Omental fat pad (tissue), 3 donors: ENCODE measurements at regions not wholly inside any gene's neighbourhood (a gene's known extent, or its start where the extent isn't known, plus 50 kb on each side); places are given as distances from the start of the nearest gene placed in this dataset.
"Not testable (repeated sequence)": the region's sequence is repeated elsewhere in the genome, so short reads cannot be mapped to it uniquely, and the experiment has no call there.

Experiments
- ATAC-seq: fragments of 150-250 bp; one replicate; pipeline ENCODE4 v1.9.1; 2016; ENCODE audit warnings: mild to moderate bottlenecking, moderate library complexity; ENCODE audit not compliant: low FRiP score
- DNase-seq: peaks from one replicate; pipeline ENCODE4 v3.0.0-alpha.2; 2019; ENCODE audit warnings: low spot score
- TF ChIP-seq, protein P1 (sequence below), 3 donors: fragments of 450-650 bp; IDR thresholded peaks; one replicate each; pipeline ENCODE4 v1.5.1; 2016 to 2017; ENCODE audit warnings: antibody characterized with exemption in 3 of 3, mild to moderate bottlenecking in 3 of 3, moderate library complexity in 2 of 3

DNA sequence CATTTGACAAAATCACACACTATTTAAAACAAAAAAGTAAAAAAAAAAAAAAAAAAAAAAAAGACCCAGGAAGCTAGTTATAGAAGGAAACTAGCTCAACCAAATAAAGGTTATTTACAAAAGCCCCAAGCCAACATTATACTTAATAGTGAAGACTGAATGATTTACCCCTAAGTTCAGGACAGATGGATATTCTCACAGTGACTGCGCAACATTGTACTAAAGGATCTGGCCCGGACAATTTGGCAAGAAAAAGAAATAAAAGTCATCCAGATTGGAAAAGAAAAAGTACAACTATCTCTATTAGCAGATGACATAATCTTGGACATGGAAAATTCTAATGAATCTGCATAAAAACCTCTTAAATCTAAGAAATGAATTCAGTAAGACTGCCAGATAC is 936.0 kb upstream of the ADAMTS5 start:
- not testable (repeated sequence) for DNase-seq, ATAC-seq

DNA sequence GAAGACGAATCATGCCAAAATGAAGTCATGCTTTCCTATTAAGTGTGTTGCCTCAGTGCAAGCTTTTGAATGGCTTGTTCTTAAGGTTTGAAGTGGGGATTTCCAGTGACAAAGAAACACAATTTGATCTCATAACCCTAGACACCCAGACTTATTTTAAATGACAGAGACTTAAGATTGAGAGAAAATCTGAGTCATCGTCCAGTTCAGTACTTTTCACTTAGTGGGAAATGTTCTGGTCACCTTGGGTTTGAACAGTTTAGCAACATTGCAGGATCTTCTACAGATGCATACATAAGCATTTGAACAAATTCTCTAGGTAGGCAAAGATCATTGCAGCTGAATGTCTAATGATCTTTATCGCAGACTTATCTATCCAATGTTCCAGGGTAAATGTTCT is 926.7 kb upstream of the ADAMTS5 start:
- not testable (repeated sequence) for ATAC-seq, DNase-seq

DNA sequence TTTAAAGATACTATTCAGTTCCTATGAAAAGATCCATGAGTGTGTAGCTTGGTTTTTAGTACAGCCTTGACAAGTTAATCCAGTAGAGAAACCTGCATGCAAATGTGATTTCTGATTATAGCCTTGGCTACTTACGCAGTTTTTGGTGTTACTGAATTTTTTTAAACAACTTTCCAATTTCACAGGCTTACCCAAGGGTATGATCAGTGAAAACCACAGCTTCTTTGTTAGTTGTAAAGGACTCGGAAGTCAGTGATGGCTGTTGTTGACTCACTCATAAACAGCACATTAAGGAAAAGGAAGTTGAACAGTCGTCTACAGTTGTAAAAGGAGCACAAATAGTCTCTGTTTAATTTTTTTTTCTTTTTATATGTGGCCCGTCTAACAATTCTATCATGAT is 924.6 kb upstream of the ADAMTS5 start:
- not testable (repeated sequence) for DNase-seq, ATAC-seq

DNA sequence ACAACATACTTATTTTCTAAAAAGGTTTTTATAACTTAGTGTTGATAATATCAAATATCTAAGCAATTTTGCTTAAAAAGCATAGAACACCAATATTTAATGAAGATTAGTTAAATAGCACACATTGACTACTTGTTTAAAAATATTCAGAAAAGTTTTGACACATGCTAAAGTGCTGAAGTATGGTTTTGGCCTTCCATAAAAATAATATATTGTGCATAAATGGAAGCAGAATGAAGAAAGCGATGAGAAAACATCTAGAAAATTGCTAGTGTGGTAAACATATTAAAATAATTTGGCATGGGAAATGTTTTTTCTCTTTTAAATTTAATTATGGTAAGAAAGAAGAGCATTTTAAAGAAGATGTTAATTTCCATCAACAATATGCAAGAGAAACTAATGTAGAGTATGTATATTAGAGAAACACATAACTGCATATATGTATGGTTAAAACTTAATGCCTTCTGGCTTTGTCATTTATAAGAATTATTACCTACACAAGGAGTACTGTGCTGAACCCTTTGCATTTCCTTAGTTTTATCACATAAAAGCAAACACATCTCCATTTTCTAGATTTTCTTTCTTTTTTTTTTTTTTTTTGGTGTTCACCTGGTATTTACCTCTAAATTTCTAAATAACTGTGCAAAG is 921.0 kb upstream of the ADAMTS5 start:
- not testable (repeated sequence) for ATAC-seq, DNase-seq

DNA sequence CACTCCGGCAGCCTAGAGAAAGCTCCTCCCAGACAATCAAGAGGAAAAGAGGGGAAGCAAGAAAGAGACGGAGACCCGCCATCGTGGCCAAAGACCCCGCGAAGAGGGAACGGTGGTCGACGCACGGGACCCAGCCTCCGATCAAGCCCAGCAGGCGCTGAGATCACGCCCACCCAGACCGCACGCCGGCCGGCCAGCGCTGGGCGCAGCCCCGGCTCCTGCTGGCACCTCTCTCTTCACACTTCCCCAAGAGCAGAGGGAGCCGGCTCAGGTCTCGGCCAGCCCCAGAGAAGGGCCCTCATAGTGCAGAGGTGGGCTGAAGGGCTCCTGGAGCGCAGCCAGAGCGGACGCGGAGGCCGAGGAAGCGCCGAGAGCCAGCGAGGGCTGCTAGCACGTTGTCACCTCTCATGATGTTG is 918.4 kb upstream of the ADAMTS5 start:
- TF ChIP-seq, protein P1, sequence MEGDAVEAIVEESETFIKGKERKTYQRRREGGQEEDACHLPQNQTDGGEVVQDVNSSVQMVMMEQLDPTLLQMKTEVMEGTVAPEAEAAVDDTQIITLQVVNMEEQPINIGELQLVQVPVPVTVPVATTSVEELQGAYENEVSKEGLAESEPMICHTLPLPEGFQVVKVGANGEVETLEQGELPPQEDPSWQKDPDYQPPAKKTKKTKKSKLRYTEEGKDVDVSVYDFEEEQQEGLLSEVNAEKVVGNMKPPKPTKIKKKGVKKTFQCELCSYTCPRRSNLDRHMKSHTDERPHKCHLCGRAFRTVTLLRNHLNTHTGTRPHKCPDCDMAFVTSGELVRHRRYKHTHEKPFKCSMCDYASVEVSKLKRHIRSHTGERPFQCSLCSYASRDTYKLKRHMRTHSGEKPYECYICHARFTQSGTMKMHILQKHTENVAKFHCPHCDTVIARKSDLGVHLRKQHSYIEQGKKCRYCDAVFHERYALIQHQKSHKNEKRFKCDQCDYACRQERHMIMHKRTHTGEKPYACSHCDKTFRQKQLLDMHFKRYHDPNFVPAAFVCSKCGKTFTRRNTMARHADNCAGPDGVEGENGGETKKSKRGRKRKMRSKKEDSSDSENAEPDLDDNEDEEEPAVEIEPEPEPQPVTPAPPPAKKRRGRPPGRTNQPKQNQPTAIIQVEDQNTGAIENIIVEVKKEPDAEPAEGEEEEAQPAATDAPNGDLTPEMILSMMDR (IDR thresholded peaks at IDR 0.05), result no peak
- DNase-seq, result no peak
- ATAC-seq, result no peak

DNA sequence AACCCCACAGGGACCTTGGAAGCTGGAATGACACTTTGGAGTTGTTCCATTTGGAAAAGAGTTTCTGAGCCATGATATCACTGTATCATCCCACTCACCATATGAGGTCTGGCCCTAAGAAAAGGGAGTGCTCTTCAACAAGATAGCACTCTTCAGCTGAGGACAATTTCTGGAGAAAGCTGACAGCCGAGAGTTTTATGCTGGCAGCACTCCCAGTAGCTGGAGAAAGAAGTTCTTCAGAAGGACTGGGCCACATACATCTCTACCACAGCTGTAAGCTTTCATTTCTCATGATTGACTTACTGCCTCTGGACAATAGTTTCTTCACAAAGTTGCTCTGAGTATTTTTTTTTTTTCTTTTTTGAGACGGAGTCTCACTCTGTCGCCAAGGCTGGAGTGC is 914.4 kb upstream of the ADAMTS5 start:
- not testable (repeated sequence) for ATAC-seq, DNase-seq

DNA sequence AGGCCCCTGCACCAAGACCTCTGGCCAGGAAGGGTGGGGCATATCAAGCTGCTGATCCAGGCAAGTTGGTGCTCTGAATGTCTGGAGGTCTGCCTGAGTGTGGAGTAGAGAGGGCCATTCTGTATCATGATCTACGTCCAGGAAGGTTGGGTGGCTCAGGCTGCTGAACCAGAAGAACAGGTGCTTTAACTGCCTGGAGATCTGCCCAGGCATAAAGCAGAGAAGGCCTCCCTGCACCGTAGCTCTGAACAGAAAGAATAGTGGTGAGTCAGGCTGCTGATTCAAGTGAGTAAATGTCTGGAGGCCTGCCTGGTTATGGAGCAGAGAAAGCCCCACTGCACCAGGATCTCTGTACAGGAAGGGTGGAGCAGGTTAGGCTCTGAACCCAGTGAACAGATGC is 905.5 kb upstream of the ADAMTS5 start:
- DNase-seq, ATAC-seq: not testable (repeated sequence)

DNA sequence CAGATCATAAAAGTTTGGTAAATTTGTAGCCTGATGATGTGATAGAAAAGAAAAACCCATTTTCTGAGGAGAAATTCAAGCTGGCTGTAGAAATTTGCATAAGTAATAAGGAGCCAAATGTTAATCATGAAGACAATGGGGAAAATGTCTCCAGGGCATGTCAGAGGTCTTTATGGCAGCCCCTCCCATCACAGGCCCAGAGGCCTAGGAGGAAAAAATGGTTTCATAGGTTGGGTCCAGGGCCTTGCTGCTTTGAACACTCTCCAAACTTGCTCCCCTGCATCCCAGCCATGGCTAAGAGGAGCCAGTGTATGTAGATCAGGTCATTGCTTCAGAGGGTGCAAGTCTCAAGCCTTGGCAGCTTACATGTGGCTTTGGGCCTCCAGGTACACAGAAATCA is 903.9 kb upstream of the ADAMTS5 start:
- DNase-seq, ATAC-seq: not testable (repeated sequence)

DNA sequence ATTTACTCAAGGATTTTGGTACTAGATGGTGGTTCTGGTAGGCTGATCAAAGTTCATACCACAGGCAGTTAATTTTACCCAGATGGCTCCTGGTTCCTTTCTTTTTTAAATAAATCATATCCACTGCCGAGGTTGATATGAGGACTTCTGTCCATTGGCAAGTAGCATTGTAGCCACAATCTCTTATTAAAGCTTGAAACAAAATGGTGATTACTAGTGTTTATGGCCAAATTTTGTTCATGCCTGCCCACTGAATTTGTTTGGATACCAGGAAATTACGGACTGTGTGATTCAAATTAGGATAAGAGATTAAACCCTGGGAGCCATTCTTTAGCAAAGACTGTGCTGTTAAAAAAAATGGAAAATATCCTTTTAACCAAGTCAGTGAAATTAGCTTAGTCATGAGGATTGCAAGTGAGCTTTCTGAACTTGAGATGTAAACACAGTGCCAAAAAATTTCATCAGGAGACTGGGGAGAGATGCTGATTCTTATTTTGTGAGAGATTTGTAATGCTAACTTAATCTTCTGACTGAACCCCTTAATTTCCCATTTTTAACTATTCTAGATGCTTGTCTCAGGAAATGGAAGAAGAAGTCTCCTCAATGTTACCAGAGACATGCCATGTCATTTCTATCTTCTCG is 893.5 kb upstream of the ADAMTS5 start:
- ATAC-seq, DNase-seq: not testable (repeated sequence)

DNA sequence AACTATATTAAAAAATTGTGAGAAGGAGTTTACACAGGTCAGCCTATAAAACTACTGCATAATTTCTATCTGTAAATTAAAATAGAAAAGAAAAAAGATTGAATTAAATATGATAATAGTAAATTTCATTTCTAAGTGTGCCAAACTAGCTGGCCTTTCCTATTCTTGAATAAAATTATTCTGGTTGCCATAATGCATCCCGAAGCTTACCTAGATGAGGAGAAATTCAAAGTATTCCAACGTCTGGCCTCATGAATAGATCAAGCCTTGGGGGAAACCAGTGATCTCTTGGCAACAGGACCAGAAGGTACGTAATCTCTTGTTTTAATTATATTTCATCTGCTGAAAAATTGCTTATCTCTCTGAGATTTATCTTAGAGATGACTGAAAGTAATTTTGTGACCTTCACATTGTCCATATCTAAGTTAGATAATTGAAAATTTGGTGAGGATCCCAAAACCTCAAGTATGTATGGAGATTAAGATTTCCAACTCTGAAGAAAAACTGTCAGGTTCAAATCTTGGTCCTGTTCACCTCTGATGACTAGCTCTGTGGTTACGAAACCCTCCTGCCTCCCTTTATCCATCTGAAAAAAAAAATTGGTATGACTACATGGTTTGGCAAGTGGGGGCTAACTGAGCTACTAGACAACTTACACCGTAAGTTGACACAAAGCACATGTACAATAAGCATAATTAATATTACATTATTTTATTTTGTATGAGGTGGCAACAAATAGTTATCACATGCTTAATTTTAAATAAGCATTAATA is 891.4 kb upstream of the ADAMTS5 start:
- not testable (repeated sequence) for ATAC-seq, DNase-seq

DNA sequence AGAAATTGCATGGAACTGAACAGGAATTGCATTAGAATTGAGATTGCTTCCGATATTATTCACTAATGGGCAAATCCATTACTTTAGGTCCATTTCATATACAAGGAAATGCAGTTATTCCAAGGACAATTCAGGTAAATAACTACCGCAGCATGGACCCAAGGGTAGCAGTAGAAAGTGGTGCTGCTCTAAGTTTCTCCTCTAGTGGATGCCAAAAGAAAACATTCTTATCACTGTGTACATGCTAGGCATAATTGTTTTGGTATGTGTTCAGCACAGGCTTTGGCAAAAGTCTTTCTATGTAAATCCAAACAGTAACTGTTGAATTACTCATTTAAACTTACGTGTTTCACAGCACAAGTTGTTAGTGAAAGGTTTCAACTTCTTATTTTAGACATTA is 890.1 kb upstream of the ADAMTS5 start:
- ATAC-seq, DNase-seq: not testable (repeated sequence)

DNA sequence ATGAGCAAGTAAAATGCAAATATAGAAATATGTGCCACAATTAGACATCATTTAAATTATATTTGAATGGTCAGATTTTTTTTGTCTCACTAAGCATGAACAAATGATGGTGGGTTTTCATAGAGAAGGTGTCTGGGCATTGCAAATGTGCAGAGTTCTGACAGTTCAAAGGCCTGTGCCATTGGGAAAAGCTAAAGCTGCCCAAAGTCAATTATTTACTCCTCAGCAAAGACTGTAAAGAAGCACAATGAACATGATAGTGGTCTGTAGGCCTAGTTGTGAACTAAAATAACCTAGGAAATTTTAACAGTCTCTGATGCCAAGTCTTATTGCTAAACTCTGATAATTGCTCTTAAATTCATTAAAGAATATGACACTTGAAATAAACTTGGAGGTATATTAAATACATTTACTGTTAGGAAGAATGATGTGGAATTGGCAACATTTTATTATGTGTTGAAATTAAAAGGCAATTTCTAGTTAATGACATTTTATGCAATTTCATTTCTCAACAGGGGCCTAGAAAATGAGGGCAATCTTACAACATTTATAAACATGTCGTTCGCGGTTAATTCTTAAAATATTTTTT is 874.3 kb upstream of the ADAMTS5 start:
- no peak for DNase-seq
- no peak for ATAC-seq
- TF ChIP-seq, protein P1 (IDR thresholded peaks at IDR 0.05), result no peak
